ENCODE measurements at regions not wholly inside any gene's neighbourhood (a gene's known extent, or its start where the extent isn't known, plus 50 kb on each side); places are given as distances from the start of the nearest gene placed in this dataset.
"Not testable (repeated sequence)": the region's sequence is repeated elsewhere in the genome, so short reads cannot be mapped to it uniquely, and the experiment has no call there.

- WGBS: 70% methylated on average over 2 of the region's 2 CpGs
- DNase-seq (ENCODE audit: low read depth in 6 of 9, low spot score in 9 of 9): no peak
These were observed 122.7 kb upstream of the LMNTD1 start for GRCh38 chr12:25675808-25676207.

GRCh38 chr12:25677232-25677937 lies 124.3 kb upstream of the LMNTD1 start:
- WGBS: 94% methylated on average over 4 of the region's 4 CpGs
- DNase-seq (ENCODE audit: low read depth in 6 of 9, low spot score in 9 of 9): no peak
- Histone ChIP-seq H3K36me3 (ENCODE audit: control insufficient read depth in 2 of 2, insufficient read depth in 2 of 2, low read length in 1 of 2) (no peaks in the 10 kb centered on the region), H3K9me3 (ENCODE audit: control insufficient read depth in 2 of 2, insufficient read depth in 1 of 2, low read length in 1 of 2) (no peaks in the 10 kb centered on the region), H3K4me1 (ENCODE audit: control insufficient read depth in 2 of 2, insufficient read depth in 2 of 2, low read length in 2 of 2) (no peaks in the 10 kb centered on the region), H3K27ac (ENCODE audit: low read depth in 1 of 2, low read length in 1 of 2) (no peak overlapping the region), H3K27me3 (ENCODE audit: control insufficient read depth in 2 of 2, insufficient read depth in 1 of 2, low read length in 1 of 2) (no peaks in the 10 kb centered on the region), H3K4me3 (ENCODE audit: low read length in 2 of 2) (no peak overlapping the region)

More at GRCh38 chr12:25675808-25676207, 122.7 kb upstream of the LMNTD1 start:
- Histone ChIP-seq H3K27me3 (ENCODE audit: control insufficient read depth in 2 of 2, insufficient read depth in 1 of 2, low read length in 1 of 2) (no peaks in the 10 kb centered on the region), H3K9me3 (ENCODE audit: control insufficient read depth in 2 of 2, insufficient read depth in 1 of 2, low read length in 1 of 2) (no peaks in the 10 kb centered on the region), H3K27ac (ENCODE audit: low read depth in 1 of 2, low read length in 1 of 2) (no peak overlapping the region), H3K36me3 (ENCODE audit: control insufficient read depth in 2 of 2, insufficient read depth in 2 of 2, low read length in 1 of 2) (no peaks in the 10 kb centered on the region), H3K4me1 (ENCODE audit: control insufficient read depth in 2 of 2, insufficient read depth in 2 of 2, low read length in 2 of 2) (no peaks in the 10 kb centered on the region), H3K4me3 (ENCODE audit: low read length in 2 of 2) (no peak overlapping the region)

GRCh38 chr12:25681580-25681979 lies 128.5 kb upstream of the LMNTD1 start:
- H3K4me1 ChIP-seq (ENCODE audit: control insufficient read depth in 2 of 2, insufficient read depth in 2 of 2, low read length in 2 of 2): no peaks in the 10 kb centered on the region
- DNase-seq (ENCODE audit: low read depth in 6 of 9, low spot score in 9 of 9): no peak
- no peak overlapping the region for H3K4me3 ChIP-seq (ENCODE audit: low read length in 2 of 2)
- no peaks in the 10 kb centered on the region for H3K36me3 ChIP-seq (ENCODE audit: control insufficient read depth in 2 of 2, insufficient read depth in 2 of 2, low read length in 1 of 2)
- 93% methylated on average over 4 of the region's 4 CpGs for WGBS
- no peak overlapping the region for H3K27ac ChIP-seq (ENCODE audit: low read depth in 1 of 2, low read length in 1 of 2)
- H3K27me3 ChIP-seq (ENCODE audit: control insufficient read depth in 2 of 2, insufficient read depth in 1 of 2, low read length in 1 of 2): no peaks in the 10 kb centered on the region
- peaks cover 0 to 5% of the 10 kb centered on the region in 2 donors for H3K9me3 ChIP-seq (ENCODE audit: control insufficient read depth in 2 of 2, insufficient read depth in 1 of 2, low read length in 1 of 2)

- Histone ChIP-seq H3K9me3 (ENCODE audit: control insufficient read depth in 2 of 2, insufficient read depth in 1 of 2, low read length in 1 of 2) (peaks cover 0 to 7% of the 10 kb centered on the region in 2 donors), H3K27me3 (ENCODE audit: control insufficient read depth in 2 of 2, insufficient read depth in 1 of 2, low read length in 1 of 2) (no peaks in the 10 kb centered on the region), H3K4me3 (ENCODE audit: low read length in 2 of 2) (no peak overlapping the region), H3K36me3 (ENCODE audit: control insufficient read depth in 2 of 2, insufficient read depth in 2 of 2, low read length in 1 of 2) (no peaks in the 10 kb centered on the region), H3K4me1 (ENCODE audit: control insufficient read depth in 2 of 2, insufficient read depth in 2 of 2, low read length in 2 of 2) (no peaks in the 10 kb centered on the region), H3K27ac (ENCODE audit: low read depth in 1 of 2, low read length in 1 of 2) (no peak overlapping the region)
- no peak for DNase-seq (ENCODE audit: low read depth in 6 of 9, low spot score in 9 of 9)
- WGBS: 98% methylated on average over 1 of the region's 1 CpG
These were observed 129.3 kb upstream of the LMNTD1 start for GRCh38 chr12:25682421-25682820.

GRCh38 chr12:25684070-25684469 lies 131.0 kb upstream of the LMNTD1 start:
- Histone ChIP-seq H3K27ac (ENCODE audit: low read depth in 1 of 2, low read length in 1 of 2) (no peak overlapping the region), H3K9me3 (ENCODE audit: control insufficient read depth in 2 of 2, insufficient read depth in 1 of 2, low read length in 1 of 2) (peaks cover 0 to 9% of the 10 kb centered on the region in 2 donors), H3K4me3 (ENCODE audit: low read length in 2 of 2) (no peak overlapping the region), H3K36me3 (ENCODE audit: control insufficient read depth in 2 of 2, insufficient read depth in 2 of 2, low read length in 1 of 2) (no peaks in the 10 kb centered on the region), H3K4me1 (ENCODE audit: control insufficient read depth in 2 of 2, insufficient read depth in 2 of 2, low read length in 2 of 2) (no peaks in the 10 kb centered on the region), H3K27me3 (ENCODE audit: control insufficient read depth in 2 of 2, insufficient read depth in 1 of 2, low read length in 1 of 2) (no peaks in the 10 kb centered on the region)
- no peak for DNase-seq (ENCODE audit: low read depth in 6 of 9, low spot score in 9 of 9)
- WGBS: 94% methylated on average over 2 of the region's 2 CpGs

GRCh38 chr12:25686351-25686750 lies 133.3 kb upstream of the LMNTD1 start:
- DNase-seq (ENCODE audit: low read depth in 6 of 9, low spot score in 9 of 9): no peak
- Histone ChIP-seq H3K27ac (ENCODE audit: low read depth in 1 of 2, low read length in 1 of 2) (no peak overlapping the region), H3K36me3 (ENCODE audit: control insufficient read depth in 2 of 2, insufficient read depth in 2 of 2, low read length in 1 of 2) (no peaks in the 10 kb centered on the region), H3K4me3 (ENCODE audit: low read length in 2 of 2) (no peak overlapping the region), H3K4me1 (ENCODE audit: control insufficient read depth in 2 of 2, insufficient read depth in 2 of 2, low read length in 2 of 2) (no peaks in the 10 kb centered on the region), H3K9me3 (ENCODE audit: control insufficient read depth in 2 of 2, insufficient read depth in 1 of 2, low read length in 1 of 2) (peaks cover 0 to 9% of the 10 kb centered on the region in 2 donors), H3K27me3 (ENCODE audit: control insufficient read depth in 2 of 2, insufficient read depth in 1 of 2, low read length in 1 of 2) (no peaks in the 10 kb centered on the region)
- 99% methylated on average over 19 of the region's 19 CpGs for WGBS

GRCh38 chr12:25687226-25687625 lies 134.1 kb upstream of the LMNTD1 start:
- H3K27me3 ChIP-seq (ENCODE audit: control insufficient read depth in 2 of 2, insufficient read depth in 1 of 2, low read length in 1 of 2): no peaks in the 10 kb centered on the region
- H3K4me1 ChIP-seq (ENCODE audit: control insufficient read depth in 2 of 2, insufficient read depth in 2 of 2, low read length in 2 of 2): no peaks in the 10 kb centered on the region
- DNase-seq (ENCODE audit: low read depth in 6 of 9, low spot score in 9 of 9): no peak
- 83% methylated on average over 6 of the region's 6 CpGs for WGBS
- H3K36me3 ChIP-seq (ENCODE audit: control insufficient read depth in 2 of 2, insufficient read depth in 2 of 2, low read length in 1 of 2): no peaks in the 10 kb centered on the region
- H3K4me3 ChIP-seq (ENCODE audit: low read length in 2 of 2): no peak overlapping the region
- H3K27ac ChIP-seq (ENCODE audit: low read depth in 1 of 2, low read length in 1 of 2): no peak overlapping the region
- peaks cover 0 to 9% of the 10 kb centered on the region in 2 donors for H3K9me3 ChIP-seq (ENCODE audit: control insufficient read depth in 2 of 2, insufficient read depth in 1 of 2, low read length in 1 of 2)

- H3K4me3 ChIP-seq (ENCODE audit: low read length in 2 of 2); H3K9me3 ChIP-seq (ENCODE audit: control insufficient read depth in 2 of 2, insufficient read depth in 1 of 2, low read length in 1 of 2); H3K4me1 ChIP-seq (ENCODE audit: control insufficient read depth in 2 of 2, insufficient read depth in 2 of 2, low read length in 2 of 2); H3K27ac ChIP-seq (ENCODE audit: low read depth in 1 of 2, low read length in 1 of 2); DNase-seq (ENCODE audit: low read depth in 6 of 9, low spot score in 9 of 9); H3K27me3 ChIP-seq (ENCODE audit: control insufficient read depth in 2 of 2, insufficient read depth in 1 of 2, low read length in 1 of 2); H3K36me3 ChIP-seq (ENCODE audit: control insufficient read depth in 2 of 2, insufficient read depth in 2 of 2, low read length in 1 of 2): not testable (repeated sequence)
- WGBS: 96% methylated on average over 9 of the region's 9 CpGs
These were observed 135.8 kb upstream of the LMNTD1 start for GRCh38 chr12:25688851-25689250.

- Histone ChIP-seq H3K27me3 (ENCODE audit: control insufficient read depth in 2 of 2, insufficient read depth in 1 of 2, low read length in 1 of 2) (no peaks in the 10 kb centered on the region), H3K36me3 (ENCODE audit: control insufficient read depth in 2 of 2, insufficient read depth in 2 of 2, low read length in 1 of 2) (no peaks in the 10 kb centered on the region), H3K9me3 (ENCODE audit: control insufficient read depth in 2 of 2, insufficient read depth in 1 of 2, low read length in 1 of 2) (peaks cover 0 to 9% of the 10 kb centered on the region in 2 donors), H3K27ac (ENCODE audit: low read depth in 1 of 2, low read length in 1 of 2) (no peak overlapping the region), H3K4me1 (ENCODE audit: control insufficient read depth in 2 of 2, insufficient read depth in 2 of 2, low read length in 2 of 2) (no peaks in the 10 kb centered on the region), H3K4me3 (ENCODE audit: low read length in 2 of 2) (no peak overlapping the region)
- WGBS: 95% methylated on average over 5 of the region's 5 CpGs
- no peak for DNase-seq (ENCODE audit: low read depth in 6 of 9, low spot score in 9 of 9)
These were observed 137.0 kb upstream of the LMNTD1 start for GRCh38 chr12:25689996-25690501.
